ENCODE measurements at regions not wholly inside any gene's neighbourhood (a gene's known extent, or its start where the extent isn't known, plus 50 kb on each side); places are given as distances from the start of the nearest gene placed in this dataset.
A peak's percentile ranks its signal among the peaks of the same experiment; 100 is the strongest.

- Mint-ChIP-seq H3K36me3 (ENCODE audit: low read depth) (peaks cover 17% of the 10 kb centered on the region), H3K27me3 (ENCODE audit: insufficient read depth) (no peaks in the 10 kb centered on the region), H3K4me1 (ENCODE audit: low read depth) (peaks cover 77% of the 10 kb centered on the region), H3K27ac (peak overlapping the region; percentile 53; the same call in 1 of the 2 replicates), H3K4me3 (peak overlapping the region; percentile 12; the same call in 1 of the 2 replicates), H3K9me3 (no peaks in the 10 kb centered on the region)
- DNase-seq = no peak
- TF ChIP-seq, protein P1, sequence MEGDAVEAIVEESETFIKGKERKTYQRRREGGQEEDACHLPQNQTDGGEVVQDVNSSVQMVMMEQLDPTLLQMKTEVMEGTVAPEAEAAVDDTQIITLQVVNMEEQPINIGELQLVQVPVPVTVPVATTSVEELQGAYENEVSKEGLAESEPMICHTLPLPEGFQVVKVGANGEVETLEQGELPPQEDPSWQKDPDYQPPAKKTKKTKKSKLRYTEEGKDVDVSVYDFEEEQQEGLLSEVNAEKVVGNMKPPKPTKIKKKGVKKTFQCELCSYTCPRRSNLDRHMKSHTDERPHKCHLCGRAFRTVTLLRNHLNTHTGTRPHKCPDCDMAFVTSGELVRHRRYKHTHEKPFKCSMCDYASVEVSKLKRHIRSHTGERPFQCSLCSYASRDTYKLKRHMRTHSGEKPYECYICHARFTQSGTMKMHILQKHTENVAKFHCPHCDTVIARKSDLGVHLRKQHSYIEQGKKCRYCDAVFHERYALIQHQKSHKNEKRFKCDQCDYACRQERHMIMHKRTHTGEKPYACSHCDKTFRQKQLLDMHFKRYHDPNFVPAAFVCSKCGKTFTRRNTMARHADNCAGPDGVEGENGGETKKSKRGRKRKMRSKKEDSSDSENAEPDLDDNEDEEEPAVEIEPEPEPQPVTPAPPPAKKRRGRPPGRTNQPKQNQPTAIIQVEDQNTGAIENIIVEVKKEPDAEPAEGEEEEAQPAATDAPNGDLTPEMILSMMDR (IDR thresholded peaks at IDR 0.05) = no peak
Measured at GRCh38 chr2:56803596-56803995, 619.8 kb downstream of the CCDC85A start.

- peaks cover 10% of the 10 kb centered on the region for H3K9me3 Mint-ChIP-seq
- DNase-seq = no peak
- no peak overlapping the region for H3K4me3 Mint-ChIP-seq
- H3K27me3 Mint-ChIP-seq (ENCODE audit: insufficient read depth) = peaks cover 1% of the 10 kb centered on the region; the same call in 1 of the 2 replicates
- TF ChIP-seq, protein P1 (IDR thresholded peaks at IDR 0.05) = no peak
- H3K27ac Mint-ChIP-seq = no peak overlapping the region
- peaks cover 33% of the 10 kb centered on the region for H3K36me3 Mint-ChIP-seq (ENCODE audit: low read depth)
- H3K4me1 Mint-ChIP-seq (ENCODE audit: low read depth) = peaks cover 70% of the 10 kb centered on the region
Measured at GRCh38 chr2:56806924-56807323, 623.1 kb downstream of the CCDC85A start.

DNA sequence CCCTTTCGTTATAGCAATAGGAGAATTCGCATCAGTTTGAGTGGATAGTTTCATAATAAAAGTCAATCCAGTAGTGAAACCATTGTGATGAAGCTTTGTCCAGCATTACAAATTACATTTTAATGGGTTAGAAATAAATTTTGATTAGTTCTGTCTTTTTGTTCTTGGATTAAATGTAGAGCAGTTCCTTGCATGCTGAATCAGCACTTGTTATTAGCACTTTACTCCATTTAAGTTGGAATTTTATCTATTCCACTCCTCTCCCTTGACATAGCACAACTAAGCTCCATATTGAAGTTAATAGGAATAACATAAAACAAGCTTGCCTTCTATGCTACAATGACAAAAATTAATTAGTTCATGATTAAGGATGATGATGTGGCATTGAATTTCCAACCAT is 624.1 kb downstream of the CCDC85A start:
- peaks cover 10% of the 10 kb centered on the region for H3K9me3 Mint-ChIP-seq
- no peak for DNase-seq
- H3K27ac Mint-ChIP-seq = no peak overlapping the region
- H3K4me1 Mint-ChIP-seq (ENCODE audit: low read depth) = peaks cover 70% of the 10 kb centered on the region
- H3K36me3 Mint-ChIP-seq (ENCODE audit: low read depth) = peaks cover 33% of the 10 kb centered on the region
- peaks cover 1% of the 10 kb centered on the region; the same call in 1 of the 2 replicates for H3K27me3 Mint-ChIP-seq (ENCODE audit: insufficient read depth)
- TF ChIP-seq, protein P1 (IDR thresholded peaks at IDR 0.05) = no peak
- no peak overlapping the region for H3K4me3 Mint-ChIP-seq

- peak overlapping the region; percentile 12; the same call in 1 of the 2 replicates for H3K4me3 Mint-ChIP-seq
- H3K27me3 Mint-ChIP-seq (ENCODE audit: insufficient read depth) = peaks cover 1% of the 10 kb centered on the region; the same call in 1 of the 2 replicates
- peaks cover 10% of the 10 kb centered on the region for H3K9me3 Mint-ChIP-seq
- TF ChIP-seq, protein P1 (IDR thresholded peaks at IDR 0.05) = no peak
- no peak for DNase-seq
- H3K27ac Mint-ChIP-seq = peak overlapping the region; percentile 7
- peaks cover 49% of the 10 kb centered on the region for H3K4me1 Mint-ChIP-seq (ENCODE audit: low read depth)
- H3K36me3 Mint-ChIP-seq (ENCODE audit: low read depth) = peaks cover 28% of the 10 kb centered on the region
Measured at GRCh38 chr2:56811401-56811800, 627.6 kb downstream of the CCDC85A start.

GRCh38 chr2:56812432-56812831 is 628.6 kb downstream of the CCDC85A start:
- H3K27me3 Mint-ChIP-seq (ENCODE audit: insufficient read depth) = peaks cover 1% of the 10 kb centered on the region; the same call in 1 of the 2 replicates
- TF ChIP-seq, protein P1 (IDR thresholded peaks at IDR 0.05) = no peak
- peaks cover 33% of the 10 kb centered on the region for H3K36me3 Mint-ChIP-seq (ENCODE audit: low read depth)
- no peak for DNase-seq
- H3K4me3 Mint-ChIP-seq = peak overlapping the region; percentile 8
- peaks cover 46% of the 10 kb centered on the region for H3K4me1 Mint-ChIP-seq (ENCODE audit: low read depth)
- H3K27ac Mint-ChIP-seq = peak overlapping the region; percentile 42
- peaks cover 14% of the 10 kb centered on the region for H3K9me3 Mint-ChIP-seq

All from HFFc6 (cell line).